Neural cell (in vitro differentiated cells): ENCODE measurements at regions not wholly inside any gene's neighbourhood (a gene's known extent, or its start where the extent isn't known, plus 50 kb on each side); places are given as distances from the start of the nearest gene placed in this dataset.

Experiments
- EZH2 ChIP-seq: fragments of 200-600, 300-800 bp; shearing (Covaris generic), sonication (generic); IDR thresholded peaks from 2 replicates; pipeline ENCODE4 v1.6.1; 2014; ENCODE audit warnings: antibody characterized with exemption, low read length, borderline replicate concordance, mild to moderate bottlenecking; ENCODE audit not compliant: insufficient read depth, poor library complexity, severe bottlenecking
- MXI1 ChIP-seq: fragments of 450-650 bp; conservative IDR thresholded peaks from 2 replicates; pipeline ENCODE4 v1.6.1; 2014; ENCODE audit warnings: antibody characterized with exemption, mild to moderate bottlenecking; ENCODE audit not compliant: poor library complexity, severe bottlenecking
- POLR2AphosphoS5 ChIP-seq: IDR thresholded peaks from 2 replicates; pipeline ENCODE4 v1.6.1; 2012
- RAD21 ChIP-seq: fragments of 450-650 bp; conservative IDR thresholded peaks from 2 replicates; pipeline ENCODE4 v1.6.1; 2014; ENCODE audit warnings: antibody characterized with exemption, mild to moderate bottlenecking, moderate library complexity
- REST ChIP-seq: IDR thresholded peaks from 2 replicates; pipeline ENCODE4 v1.6.1; 2012; ENCODE audit warnings: borderline replicate concordance
- SMC3 ChIP-seq: fragments of 450-650 bp; conservative IDR thresholded peaks from 2 replicates; pipeline ENCODE4 v1.6.1; 2014; ENCODE audit warnings: antibody characterized with exemption, mild to moderate bottlenecking, moderate library complexity; ENCODE audit not compliant: poor library complexity
- TAF1 ChIP-seq: IDR thresholded peaks from 2 replicates; pipeline ENCODE4 v1.6.1; 2012; ENCODE audit warnings: low read depth
- TF ChIP-seq, protein P1 (sequence below): fragments of 450-650 bp; IDR thresholded peaks from 2 replicates; pipeline ENCODE4 v1.5.1; 2014; ENCODE audit warnings: antibody characterized with exemption, mild to moderate bottlenecking, moderate library complexity; ENCODE audit not compliant: poor library complexity, severe bottlenecking

- TF ChIP-seq RAD21 (no peak), REST (no peak), EZH2 (no peak), MXI1 (no peak), SMC3 (no peak), POLR2AphosphoS5 (no peak), TAF1 (no peak)
- TF ChIP-seq, protein P1, sequence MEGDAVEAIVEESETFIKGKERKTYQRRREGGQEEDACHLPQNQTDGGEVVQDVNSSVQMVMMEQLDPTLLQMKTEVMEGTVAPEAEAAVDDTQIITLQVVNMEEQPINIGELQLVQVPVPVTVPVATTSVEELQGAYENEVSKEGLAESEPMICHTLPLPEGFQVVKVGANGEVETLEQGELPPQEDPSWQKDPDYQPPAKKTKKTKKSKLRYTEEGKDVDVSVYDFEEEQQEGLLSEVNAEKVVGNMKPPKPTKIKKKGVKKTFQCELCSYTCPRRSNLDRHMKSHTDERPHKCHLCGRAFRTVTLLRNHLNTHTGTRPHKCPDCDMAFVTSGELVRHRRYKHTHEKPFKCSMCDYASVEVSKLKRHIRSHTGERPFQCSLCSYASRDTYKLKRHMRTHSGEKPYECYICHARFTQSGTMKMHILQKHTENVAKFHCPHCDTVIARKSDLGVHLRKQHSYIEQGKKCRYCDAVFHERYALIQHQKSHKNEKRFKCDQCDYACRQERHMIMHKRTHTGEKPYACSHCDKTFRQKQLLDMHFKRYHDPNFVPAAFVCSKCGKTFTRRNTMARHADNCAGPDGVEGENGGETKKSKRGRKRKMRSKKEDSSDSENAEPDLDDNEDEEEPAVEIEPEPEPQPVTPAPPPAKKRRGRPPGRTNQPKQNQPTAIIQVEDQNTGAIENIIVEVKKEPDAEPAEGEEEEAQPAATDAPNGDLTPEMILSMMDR: no peak
Measured at GRCh38 chr4:75146223-75146622, 213.3 kb downstream of the PARM1 start.
